Nephron progenitor cell (in vitro differentiated cells): ENCODE measurements at regions not wholly inside any gene's neighbourhood (a gene's known extent, or its start where the extent isn't known, plus 50 kb on each side); places are given as distances from the start of the nearest gene placed in this dataset.

Source experiments
- DNase-seq: peaks from one replicate; pipeline ENCODE4 v3.0.0; 2021
- H3K27ac Mint-ChIP-seq: 2 replicates; pipeline ENCODE4 v1.8.0; 2021; ENCODE audit warnings: mild to moderate bottlenecking, moderate library complexity, mixed read lengths
- H3K27me3 Mint-ChIP-seq: 2 replicates; pipeline ENCODE4 v1.8.0; 2021; ENCODE audit warnings: mild to moderate bottlenecking, low read depth, mixed read lengths; ENCODE audit not compliant: poor library complexity
- H3K36me3 Mint-ChIP-seq: 2 replicates; pipeline ENCODE4 v1.8.0; 2021; ENCODE audit warnings: low read depth, mixed read lengths
- H3K4me1 Mint-ChIP-seq: 2 replicates; pipeline ENCODE4 v1.8.0; 2021; ENCODE audit warnings: mixed read lengths
- H3K4me3 Mint-ChIP-seq: 2 replicates; pipeline ENCODE4 v1.8.0; 2021; ENCODE audit warnings: mild to moderate bottlenecking, moderate library complexity, mixed read lengths
- H3K9me3 Mint-ChIP-seq: 2 replicates; pipeline ENCODE4 v1.8.0; 2021; ENCODE audit warnings: mild to moderate bottlenecking, moderate library complexity, mixed read lengths
- TF ChIP-seq, protein P1 (sequence below): fragments of 200-600 bp; sonication (generic); IDR thresholded peaks from 2 replicates; pipeline ENCODE4 v1.5.0; 2021; ENCODE audit warnings: antibody characterized with exemption

DNA sequence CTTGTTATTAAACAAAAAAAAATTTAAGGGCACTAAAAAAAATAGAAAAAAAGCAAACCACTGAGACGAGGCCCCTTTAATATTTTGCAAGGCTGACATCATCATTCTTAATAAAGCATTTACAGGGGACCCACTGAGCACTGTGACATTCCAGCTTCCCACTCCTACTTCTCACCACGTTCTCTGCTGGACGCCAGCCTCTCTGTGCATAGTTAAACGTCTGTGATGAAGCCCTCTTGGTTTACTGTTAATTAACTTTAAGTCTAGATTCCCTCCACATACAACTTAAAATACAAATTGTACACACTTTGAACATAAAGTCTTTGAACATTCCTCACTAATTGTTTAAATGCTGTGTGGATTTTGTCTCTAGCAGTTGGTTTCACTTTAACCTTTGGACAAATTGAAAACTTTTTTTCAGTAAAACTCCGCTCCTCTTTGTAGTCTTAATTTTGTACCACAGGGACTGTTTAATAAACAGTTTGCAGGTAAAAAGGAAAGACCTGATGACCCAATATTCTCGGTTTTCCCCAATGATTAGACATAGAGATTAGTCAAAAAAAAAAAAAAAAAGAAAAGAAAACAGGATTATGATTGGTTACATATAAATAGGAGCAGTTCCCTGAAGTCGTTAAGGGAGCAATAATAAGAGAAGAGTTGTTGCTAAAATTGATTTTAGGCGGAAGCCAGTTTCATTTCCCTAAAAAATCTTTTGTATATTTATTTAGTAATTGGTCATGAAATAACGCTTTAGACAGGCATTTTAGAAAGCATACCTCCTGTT, 219.8 kb downstream of the MZT1 start:
- Mint-ChIP-seq H3K27me3 (no peaks in the 10 kb centered on the region), H3K36me3 (no peaks in the 10 kb centered on the region), H3K27ac (no peak overlapping the region), H3K4me1 (no peaks in the 10 kb centered on the region), H3K9me3 (no peaks in the 10 kb centered on the region), H3K4me3 (no peak overlapping the region)
- DNase-seq: no peak
- TF ChIP-seq, protein P1, sequence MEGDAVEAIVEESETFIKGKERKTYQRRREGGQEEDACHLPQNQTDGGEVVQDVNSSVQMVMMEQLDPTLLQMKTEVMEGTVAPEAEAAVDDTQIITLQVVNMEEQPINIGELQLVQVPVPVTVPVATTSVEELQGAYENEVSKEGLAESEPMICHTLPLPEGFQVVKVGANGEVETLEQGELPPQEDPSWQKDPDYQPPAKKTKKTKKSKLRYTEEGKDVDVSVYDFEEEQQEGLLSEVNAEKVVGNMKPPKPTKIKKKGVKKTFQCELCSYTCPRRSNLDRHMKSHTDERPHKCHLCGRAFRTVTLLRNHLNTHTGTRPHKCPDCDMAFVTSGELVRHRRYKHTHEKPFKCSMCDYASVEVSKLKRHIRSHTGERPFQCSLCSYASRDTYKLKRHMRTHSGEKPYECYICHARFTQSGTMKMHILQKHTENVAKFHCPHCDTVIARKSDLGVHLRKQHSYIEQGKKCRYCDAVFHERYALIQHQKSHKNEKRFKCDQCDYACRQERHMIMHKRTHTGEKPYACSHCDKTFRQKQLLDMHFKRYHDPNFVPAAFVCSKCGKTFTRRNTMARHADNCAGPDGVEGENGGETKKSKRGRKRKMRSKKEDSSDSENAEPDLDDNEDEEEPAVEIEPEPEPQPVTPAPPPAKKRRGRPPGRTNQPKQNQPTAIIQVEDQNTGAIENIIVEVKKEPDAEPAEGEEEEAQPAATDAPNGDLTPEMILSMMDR: no peak

DNA sequence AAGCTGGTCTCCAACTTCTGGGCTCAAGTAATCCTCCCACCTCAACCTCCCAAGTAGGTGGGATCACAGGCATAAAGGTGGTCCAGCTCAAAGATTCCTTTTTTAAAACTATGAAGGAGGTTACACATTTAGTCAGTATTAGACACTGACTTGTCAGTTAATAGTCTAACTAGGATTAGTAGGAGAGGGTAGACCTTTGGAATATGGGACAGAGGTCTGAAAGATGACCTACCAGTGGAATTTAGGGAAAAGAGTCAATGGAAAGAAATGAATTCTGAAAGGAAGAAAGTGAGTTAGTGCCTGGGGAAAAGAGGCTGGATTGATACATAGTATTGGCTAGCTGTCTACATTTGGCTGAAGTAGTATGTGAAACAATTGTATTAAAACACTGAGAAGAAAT, 220.7 kb downstream of the MZT1 start:
- TF ChIP-seq, protein P1: no peak
- H3K36me3 Mint-ChIP-seq: no peaks in the 10 kb centered on the region
- no peaks in the 10 kb centered on the region for H3K4me1 Mint-ChIP-seq
- H3K27ac Mint-ChIP-seq: no peak overlapping the region
- no peak overlapping the region for H3K4me3 Mint-ChIP-seq
- H3K27me3 Mint-ChIP-seq: no peaks in the 10 kb centered on the region
- no peak for DNase-seq
- no peaks in the 10 kb centered on the region for H3K9me3 Mint-ChIP-seq

DNA sequence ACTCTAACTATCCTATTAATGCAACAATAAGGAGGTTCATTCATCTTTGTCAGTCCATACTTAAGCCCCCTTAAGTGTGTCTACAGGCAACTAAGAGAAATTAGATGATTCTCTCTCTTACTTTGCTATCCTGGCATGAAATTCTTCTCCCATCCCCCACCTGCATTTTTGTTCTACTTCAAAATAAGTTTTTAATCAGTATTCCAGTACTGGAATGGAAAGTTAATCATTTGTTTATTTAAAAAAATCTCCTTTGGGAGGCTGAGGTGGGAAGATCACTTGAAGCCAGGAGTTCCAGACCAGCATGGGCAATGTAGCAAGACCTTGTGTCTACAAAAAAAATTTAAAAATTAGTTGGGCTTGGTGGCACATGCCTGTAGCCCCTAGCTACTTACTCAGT, 222.1 kb downstream of the MZT1 start:
- no peak for DNase-seq
- Mint-ChIP-seq H3K36me3 (no peaks in the 10 kb centered on the region), H3K9me3 (no peaks in the 10 kb centered on the region), H3K27me3 (no peaks in the 10 kb centered on the region), H3K27ac (no peak overlapping the region), H3K4me3 (no peak overlapping the region), H3K4me1 (no peaks in the 10 kb centered on the region)
- TF ChIP-seq, protein P1: no peak

DNA sequence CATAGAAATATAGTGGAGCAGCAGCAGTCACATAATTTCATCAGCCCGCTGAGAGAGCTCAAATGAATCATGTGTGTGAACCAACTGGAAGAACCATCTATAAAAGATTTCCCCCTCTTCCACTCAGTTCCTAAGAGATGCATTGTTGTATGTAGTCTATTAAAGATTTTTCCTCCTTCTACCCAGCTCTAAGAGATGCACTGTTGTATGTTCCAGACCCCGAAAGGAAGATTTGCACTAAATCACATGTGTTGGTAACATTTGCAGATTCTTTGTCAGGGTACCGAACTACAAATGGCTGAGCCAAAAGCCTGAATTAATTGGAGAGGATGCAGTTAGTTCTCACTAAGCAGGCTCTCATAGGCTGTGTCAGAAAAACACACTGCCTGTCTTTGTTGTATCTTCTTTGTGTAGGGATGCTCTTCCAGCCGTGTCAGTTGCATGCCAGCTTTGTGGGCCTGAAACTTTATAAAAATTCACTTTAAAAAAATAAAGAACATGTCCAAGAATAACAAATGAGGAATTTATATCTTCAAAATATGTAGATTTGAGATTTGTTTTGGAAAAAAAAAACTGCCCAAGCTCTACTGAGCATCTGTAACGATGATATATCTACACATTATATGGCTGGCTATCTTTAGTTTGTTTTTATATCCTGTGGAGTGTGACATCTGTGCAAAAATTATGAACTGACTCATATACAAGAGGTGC, 223.1 kb downstream of the MZT1 start:
- Mint-ChIP-seq H3K36me3 (no peaks in the 10 kb centered on the region), H3K9me3 (no peaks in the 10 kb centered on the region), H3K4me1 (no peaks in the 10 kb centered on the region), H3K27ac (no peak overlapping the region), H3K27me3 (no peaks in the 10 kb centered on the region), H3K4me3 (no peak overlapping the region)
- TF ChIP-seq, protein P1: no peak
- no peak for DNase-seq

DNA sequence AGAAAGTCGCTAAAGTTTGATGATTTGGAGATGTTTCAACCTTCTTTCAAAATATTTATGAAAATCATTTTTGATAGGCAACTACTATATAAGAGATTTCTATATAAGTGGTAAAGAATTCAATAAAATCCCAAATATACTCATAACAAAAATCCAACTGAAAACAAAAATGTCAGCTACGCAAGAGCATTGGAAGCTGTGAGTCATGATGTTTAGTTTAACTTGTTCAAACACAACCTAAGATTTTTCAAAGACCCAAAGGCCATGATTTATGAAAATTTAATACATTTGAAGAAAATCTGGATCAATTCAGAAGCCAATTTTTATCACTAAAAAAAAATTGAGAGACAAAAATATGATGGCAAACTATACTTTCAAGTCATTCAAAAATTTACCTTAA, 226.6 kb downstream of the MZT1 start:
- no peaks in the 10 kb centered on the region for H3K36me3 Mint-ChIP-seq
- no peak for DNase-seq
- TF ChIP-seq, protein P1: no peak
- H3K9me3 Mint-ChIP-seq: no peaks in the 10 kb centered on the region
- no peak overlapping the region for H3K4me3 Mint-ChIP-seq
- no peak overlapping the region for H3K27ac Mint-ChIP-seq
- peaks cover 3% of the 10 kb centered on the region for H3K27me3 Mint-ChIP-seq
- H3K4me1 Mint-ChIP-seq: no peaks in the 10 kb centered on the region
